H1 (cell line): ENCODE measurements at regions not wholly inside any gene's neighbourhood (a gene's known extent, or its start where the extent isn't known, plus 50 kb on each side); places are given as distances from the start of the nearest gene placed in this dataset.

Source experiments
- CTCF ChIA-PET: fragments of 300-600 bp; sonication (Branson Sonifier 250); formaldehyde crosslinking; loops from one replicate; lab custom pipeline; 2021; ENCODE audit not compliant: partially characterized antibody; lab: Charles Lee
- POLR2A ChIA-PET: fragments of 300-600 bp; sonication (Branson Sonifier 250); formaldehyde crosslinking; loops from one replicate; lab custom pipeline; 2021; ENCODE audit warnings: inconsistent platforms; ENCODE audit not compliant: partially characterized antibody; lab: Charles Lee
- DNase-seq, 2 experiments: peaks; one replicate each; pipeline versions ENCODE4 v3.0.0 to v3.0.0-alpha.2; 2010 to 2022; ENCODE audit warnings: low spot score in 2 of 2, low read depth in 1 of 2, mixed read lengths in 1 of 2
- FAIRE-seq: peaks from 2 replicates; lab custom pipeline; 2011; peaks lifted over from hg19 to GRCh38; lab: Jason Lieb, UNC
- H2AFZ ChIP-seq: 2 replicates; pipeline ENCODE4 v1.8.1; 2012; ENCODE audit warnings: low read length, inconsistent platforms
- H2AK5ac ChIP-seq: 2 replicates; pipeline ENCODE4 v1.6.1; 2013; ENCODE audit warnings: low read depth, low read length
- H2BK120ac ChIP-seq: replicated peaks from 2 replicates; pipeline ENCODE3; 2013; ENCODE audit warnings: low read depth, low read length, inconsistent platforms
- H2BK12ac ChIP-seq: 2 replicates; pipeline ENCODE4 v1.6.1; 2013; ENCODE audit warnings: low read depth, low read length
- H2BK15ac ChIP-seq: 2 replicates; pipeline ENCODE4 v1.6.1; 2013; ENCODE audit warnings: low read length
- H2BK20ac ChIP-seq: 2 replicates; pipeline ENCODE4 v1.6.1; 2013; ENCODE audit warnings: low read length
- H2BK5ac ChIP-seq: 2 replicates; pipeline ENCODE4 v1.6.1; 2013; ENCODE audit warnings: low read depth, low read length
- H3K14ac ChIP-seq: 2 replicates; pipeline ENCODE4 v1.6.1; 2013; ENCODE audit warnings: inconsistent platforms; ENCODE audit not compliant: insufficient read length
- H3K18ac ChIP-seq: 2 replicates; pipeline ENCODE4 v1.6.1; 2013; ENCODE audit warnings: low read length; ENCODE audit errors: extremely low read depth
- H3K23ac ChIP-seq: 2 replicates; pipeline ENCODE4 v1.6.1; 2013; ENCODE audit warnings: inconsistent platforms; ENCODE audit not compliant: insufficient read length
- H3K23me2 ChIP-seq: 2 replicates; pipeline ENCODE4 v1.6.1; 2013; ENCODE audit warnings: low read depth, low read length
- H3K27ac ChIP-seq: 2 replicates; pipeline ENCODE4 v1.6.1; 2011; ENCODE audit warnings: low read depth, low read length, inconsistent platforms
- H3K27me3 ChIP-seq, 4 experiments: replicated peaks in 1 of 4; 1 replicate in 1 of 4; 2 replicates in 3 of 4; pipeline versions ENCODE4 v1.6.1 to v1.8.1; 2011 to 2013; ENCODE audit warnings: low read length in 3 of 4, mild to moderate bottlenecking in 3 of 4, inconsistent platforms in 2 of 4, mixed read lengths in 2 of 4, moderate library complexity in 1 of 4; ENCODE audit not compliant: control insufficient read depth in 3 of 4, insufficient read depth in 3 of 4; ENCODE audit errors: extremely low read depth in 1 of 4
- H3K36me3 ChIP-seq, 4 experiments: 2 replicates each; pipeline versions ENCODE4 v1.6.1 to v1.8.1; 2011 to 2013; ENCODE audit warnings: mild to moderate bottlenecking in 4 of 4, low read length in 3 of 4, moderate library complexity in 2 of 4, control low read depth in 1 of 4, inconsistent platforms in 1 of 4; ENCODE audit not compliant: insufficient read depth in 4 of 4, control insufficient read depth in 2 of 4
- H3K4ac ChIP-seq: replicated peaks from 2 replicates; pipeline ENCODE3; 2013; ENCODE audit warnings: low read length, low read depth, mixed read lengths, inconsistent platforms; ENCODE audit not compliant: insufficient read length
- H3K4me1 ChIP-seq, 4 experiments: replicated peaks in 1 of 4; 1 replicate in 1 of 4; 2 replicates in 3 of 4; pipeline versions ENCODE4 v1.6.1 to v1.8.1; 2011 to 2013; ENCODE audit warnings: low read length in 3 of 4, inconsistent platforms in 2 of 4, mixed read lengths in 1 of 4; ENCODE audit not compliant: insufficient read depth in 4 of 4, control insufficient read depth in 3 of 4
- H3K4me2 ChIP-seq, 2 experiments: 2 replicates each; pipeline versions ENCODE4 v1.6.1 to v1.8.1; 2011 to 2013; ENCODE audit warnings: low read depth in 2 of 2, low read length in 2 of 2, control low read depth in 1 of 2, inconsistent platforms in 1 of 2, mild to moderate bottlenecking in 1 of 2; ENCODE audit not compliant: insufficient read depth in 1 of 2
- H3K4me3 ChIP-seq, 4 experiments: fragments of 200-600, 300-600 bp in 1 of 4; sonication (generic), shearing (Covaris generic), sonication (Bioruptor Twin) in 1 of 4; 2 replicates each; pipeline versions ENCODE4 v1.5.1 to v1.8.1; 2011 to 2016; ENCODE audit warnings: low read length in 4 of 4, low read depth in 3 of 4, control low read depth in 2 of 4, inconsistent platforms in 2 of 4, mild to moderate bottlenecking in 2 of 4, mixed read lengths in 1 of 4, moderate library complexity in 1 of 4; ENCODE audit not compliant: insufficient read depth in 2 of 4; ENCODE audit errors: extremely low read depth in 1 of 4
- H3K56ac ChIP-seq: replicated peaks from 2 replicates; pipeline ENCODE3; 2013; ENCODE audit warnings: low read depth, mild to moderate bottlenecking, mixed read lengths, low read length, inconsistent platforms; ENCODE audit not compliant: insufficient read length
- H3K79me1 ChIP-seq: 2 replicates; pipeline ENCODE4 v1.6.1; 2013; ENCODE audit warnings: low read depth, low read length, control low read depth
- H3K79me2 ChIP-seq, 2 experiments: 2 replicates each; pipeline versions ENCODE4 v1.6.1 to v1.8.1; 2012 to 2013; ENCODE audit warnings: low read length in 2 of 2, mild to moderate bottlenecking in 2 of 2, inconsistent platforms in 1 of 2; ENCODE audit not compliant: insufficient read depth in 2 of 2, control insufficient read depth in 1 of 2
- H3K9ac ChIP-seq, 4 experiments: replicated peaks in 1 of 4; 1 replicate in 1 of 4; 2 replicates in 3 of 4; pipeline versions ENCODE4 v1.6.1 to v1.8.1; 2011 to 2013; ENCODE audit warnings: low read depth in 3 of 4, low read length in 3 of 4, control low read depth in 2 of 4, mild to moderate bottlenecking in 2 of 4, moderate library complexity in 2 of 4, inconsistent platforms in 1 of 4; ENCODE audit errors: extremely low read depth in 1 of 4
- H3K9me3 ChIP-seq, 2 experiments: 2 replicates each; pipeline versions ENCODE4 v1.6.1 to v1.8.1; 2012 to 2013; ENCODE audit warnings: mild to moderate bottlenecking in 2 of 2, moderate library complexity in 2 of 2, control low read depth in 1 of 2, inconsistent platforms in 1 of 2, low read depth in 1 of 2, low read length in 1 of 2, mixed read lengths in 1 of 2; ENCODE audit not compliant: insufficient read depth in 2 of 2
- H4K20me1 ChIP-seq, 2 experiments: replicated peaks in 1 of 2; 2 replicates each; pipeline versions ENCODE3 to v1.8.1; 2011 to 2013; ENCODE audit warnings: inconsistent platforms in 2 of 2, low read length in 2 of 2, mild to moderate bottlenecking in 1 of 2; ENCODE audit not compliant: insufficient read depth in 2 of 2, control insufficient read depth in 1 of 2
- H4K5ac ChIP-seq: 2 replicates; pipeline ENCODE4 v1.6.1; 2013; ENCODE audit warnings: low read length, low read depth, mixed read lengths, inconsistent platforms; ENCODE audit not compliant: insufficient read length
- H4K8ac ChIP-seq: 2 replicates; pipeline ENCODE4 v1.8.0; 2013; ENCODE audit warnings: mild to moderate bottlenecking, moderate library complexity, low read length, inconsistent platforms; ENCODE audit not compliant: insufficient read depth; ENCODE audit errors: extremely low read depth
- H4K91ac ChIP-seq: replicated peaks from 2 replicates; pipeline ENCODE3; 2013; ENCODE audit warnings: low read length, mixed read lengths, inconsistent platforms; ENCODE audit not compliant: insufficient read length
- ASH2L ChIP-seq: fragments of 200-600, 300-600 bp; sonication (generic); IDR thresholded peaks from one replicate; pipeline ENCODE4 v1.7.1; 2017; ENCODE audit warnings: low read length
- CBX8 ChIP-seq: fragments of 300-800, 300-1000 bp; sonication (generic); IDR thresholded peaks from 2 replicates; pipeline ENCODE4 v1.7.1; 2016; ENCODE audit warnings: low read depth, low read length, borderline replicate concordance
- CEBPB ChIP-seq: IDR thresholded peaks from 2 replicates; pipeline ENCODE4 v1.6.1; 2012; ENCODE audit warnings: low read depth, low read length
- CHD1 ChIP-seq: IDR thresholded peaks from 2 replicates; pipeline ENCODE4 v1.6.1; 2012; ENCODE audit warnings: low read depth, low read length, improper control_type of control experiment
- CTBP2 ChIP-seq: IDR thresholded peaks from 2 replicates; pipeline ENCODE4 v1.7.0; 2011; ENCODE audit warnings: borderline replicate concordance, mild to moderate bottlenecking, moderate library complexity, mixed read lengths, low read length; ENCODE audit not compliant: insufficient read depth, insufficient read length
- EP300 ChIP-seq, 2 experiments: IDR thresholded peaks; 1 replicate in 1 of 2; 2 replicates in 1 of 2; pipeline ENCODE4 v1.6.1; 2011 to 2012; ENCODE audit warnings: low read depth in 2 of 2, low read length in 2 of 2, mild to moderate bottlenecking in 2 of 2, borderline replicate concordance in 1 of 2, inconsistent platforms in 1 of 2, moderate library complexity in 1 of 2
- EZH2 ChIP-seq: fragments of 200-600 bp; sonication (generic); IDR thresholded peaks from 2 replicates; pipeline ENCODE4 v1.7.1; 2012; ENCODE audit warnings: low read depth, mild to moderate bottlenecking, moderate library complexity, low read length, inconsistent platforms; ENCODE audit not compliant: severe bottlenecking
- HDAC2 ChIP-seq, 2 experiments: fragments of 300-600 bp in 1 of 2; sonication (generic) in 1 of 2; IDR thresholded peaks; 2 replicates each; pipeline ENCODE4 v1.6.1; 2011 to 2012; ENCODE audit warnings: low read depth in 2 of 2, low read length in 2 of 2, mild to moderate bottlenecking in 2 of 2, moderate library complexity in 2 of 2, borderline replicate concordance in 1 of 2, inconsistent platforms in 1 of 2
- POU5F1 ChIP-seq: IDR thresholded peaks from 2 replicates; pipeline ENCODE4 v1.6.1; 2011; ENCODE audit warnings: low read depth, mild to moderate bottlenecking, low read length, moderate library complexity
- RFX5 ChIP-seq: IDR thresholded peaks from 2 replicates; pipeline ENCODE4 v1.6.1; 2011; ENCODE audit warnings: low read depth, low read length, improper control_type of control experiment, borderline replicate concordance
- RNF2 ChIP-seq: fragments of 200-900, 300-1000 bp; sonication (generic); IDR thresholded peaks from 2 replicates; pipeline ENCODE4 v1.7.1; 2016; ENCODE audit warnings: borderline replicate concordance, low read depth, mild to moderate bottlenecking, antibody characterized with exemption, low read length; ENCODE audit not compliant: poor library complexity, severe bottlenecking; ENCODE audit errors: missing control alignments

GRCh38 chr9:36517131-36517530 is 55.6 kb upstream of the MELK start:
- H2BK5ac ChIP-seq = no peak overlapping the region
- H3K9ac ChIP-seq = no peak overlapping the region
- no peak overlapping the region for H4K8ac ChIP-seq
- H3K14ac ChIP-seq = no peak overlapping the region
- H3K79me2 ChIP-seq = no peaks in the 10 kb centered on the region
- H2BK15ac ChIP-seq = no peak overlapping the region
- TF ChIP-seq RNF2 = no peak
- no peak for TF ChIP-seq HDAC2 (IDR thresholded peaks at IDR 0.05; ENCODE audit: borderline replicate concordance in 1 of 2, low read depth in 2 of 2, low read length in 2 of 2)
- TF ChIP-seq CTBP2 = no peak
- TF ChIP-seq CEBPB = no peak
- no peak for TF ChIP-seq EZH2
- no peak for TF ChIP-seq POU5F1
- no peak for TF ChIP-seq EP300 (IDR thresholded peaks at IDR 0.05; ENCODE audit: borderline replicate concordance in 1 of 2, low read depth in 2 of 2, low read length in 2 of 2)
- no peak for TF ChIP-seq CBX8
- no peak for TF ChIP-seq ASH2L
- TF ChIP-seq CHD1 = no peak
- no peak for TF ChIP-seq RFX5
- TF ChIP-seq, all 59 proteins: peak for 0
- no peaks in the 10 kb centered on the region for H3K9me3 ChIP-seq
- H3K36me3 ChIP-seq = no peaks in the 10 kb centered on the region
- H3K56ac ChIP-seq = no peak overlapping the region
- no peaks in the 10 kb centered on the region for H4K20me1 ChIP-seq
- H3K4me1 ChIP-seq = no peaks in the 10 kb centered on the region; a peak in 1 of 7 replicates
- H3K18ac ChIP-seq = no peak overlapping the region
- no peak overlapping the region for H4K91ac ChIP-seq
- no peak for FAIRE-seq
- H2BK12ac ChIP-seq = no peak overlapping the region
- no peak overlapping the region for H2BK120ac ChIP-seq
- no peak overlapping the region for H3K4me2 ChIP-seq
- no peak overlapping the region for H3K4ac ChIP-seq
- H2BK20ac ChIP-seq = no peak overlapping the region
- no peak overlapping the region for H3K23ac ChIP-seq
- no peak overlapping the region; the same call in 1 of the 2 replicates for H2AFZ ChIP-seq
- H3K23me2 ChIP-seq = peaks cover 2% of the 10 kb centered on the region; the same call in 1 of the 2 replicates
- H3K27ac ChIP-seq = no peak overlapping the region
- no peaks in the 10 kb centered on the region for H3K79me1 ChIP-seq
- H2AK5ac ChIP-seq = no peak overlapping the region
- CTCF ChIA-PET = interaction anchor here (1.0 to 1.4 kb wide), 4 partner anchors 12 to 69 kb away, joined by 3 to 4 read pairs (median 3); no protein-coding TSS in a partner anchor
- H3K4me3 ChIP-seq = no peak overlapping the region
- no peak overlapping the region for H4K5ac ChIP-seq
- DNase-seq = no peak
- POLR2A ChIA-PET = no interaction called here
- no peaks in the 10 kb centered on the region for H3K27me3 ChIP-seq
